PC-3 (cell line): ENCODE measurements at regions not wholly inside any gene's neighbourhood (a gene's known extent, or its start where the extent isn't known, plus 50 kb on each side); places are given as distances from the start of the nearest gene placed in this dataset.
A peak's percentile ranks its signal among the peaks of the same experiment; 100 is the strongest.

ENCODE experiments used
- ATAC-seq: fragments of 200-7000 bp; cut with Tn5 transposase; 2 replicates; pipeline ENCODE4 v1.9.1; 2020; ENCODE audit warnings: mild to moderate bottlenecking, moderate library complexity
- BruUV-seq: library from RNA; stranded (reverse); fragments of 400-500 nt; replicated peaks from 2 replicates; lab custom pipeline; 2021; lab: Mats Ljungman, UMichigan
- CTCF ChIA-PET: fragments of 300-600 bp; sonication (Branson Sonifier 250); formaldehyde crosslinking; loops from one replicate; lab custom pipeline; 2022; ENCODE audit warnings: antibody characterized with exemption; lab: Charles Lee
- POLR2A ChIA-PET: fragments of 300-600 bp; sonication (Branson Sonifier 250); formaldehyde crosslinking; loops from one replicate; lab custom pipeline; 2022; ENCODE audit warnings: antibody characterized with exemption; ENCODE audit not compliant: unreplicated experiment; lab: Charles Lee
- DNase-seq: peaks from one replicate; pipeline ENCODE4 v3.0.0-alpha.2; 2015
- H2AFZ ChIP-seq: fragments of 300-600 bp; sonication (generic); 2 replicates; pipeline ENCODE4 v1.6.0; 2016; ENCODE audit warnings: antibody characterized with exemption, low read length
- H3F3A ChIP-seq: fragments of 300-600 bp; sonication (generic); one replicate; pipeline ENCODE4 v1.6.0; 2017; ENCODE audit warnings: antibody characterized with exemption, low read length, control low read depth, mild to moderate bottlenecking; ENCODE audit not compliant: unreplicated experiment
- H3K27ac ChIP-seq: fragments of 300-600 bp; sonication (generic); 2 replicates; pipeline ENCODE4 v1.5.1; 2016; ENCODE audit warnings: mild to moderate bottlenecking, low read length
- H3K27me3 ChIP-seq: fragments of 300-600 bp; sonication (generic); 2 replicates; pipeline ENCODE4 v1.6.1; 2016; ENCODE audit warnings: low read length, mixed read lengths
- H3K36me3 ChIP-seq: fragments of 300-600 bp; sonication (generic); 2 replicates; pipeline ENCODE4 v1.6.1; 2016; ENCODE audit warnings: low read depth, mixed run types, low read length, mixed read lengths
- H3K4me1 ChIP-seq: fragments of 300-600 bp; sonication (generic); 2 replicates; pipeline ENCODE4 v1.5.1; 2016; ENCODE audit warnings: low read length; ENCODE audit not compliant: insufficient read depth
- H3K4me2 ChIP-seq: fragments of 300-600 bp; sonication (generic); 2 replicates; pipeline ENCODE4 v1.6.0; 2016; ENCODE audit warnings: low read length
- H3K4me3 ChIP-seq: fragments of 300-600 bp; sonication (generic); 2 replicates; pipeline ENCODE4 v1.5.1; 2016; ENCODE audit warnings: mild to moderate bottlenecking, low read length, mixed read lengths
- H3K79me2 ChIP-seq: fragments of 300-600 bp; sonication (generic); 2 replicates; pipeline ENCODE4 v1.6.1; 2017; ENCODE audit warnings: low read length, mixed read lengths
- H3K9ac ChIP-seq: fragments of 300-600 bp; sonication (generic); 2 replicates; pipeline ENCODE4 v1.6.0; 2016; ENCODE audit warnings: mild to moderate bottlenecking, low read length
- H3K9me2 ChIP-seq: fragments of 300-600 bp; sonication (generic); replicated peaks from 2 replicates; pipeline ENCODE4 v1.6.1; 2016; ENCODE audit warnings: mixed run types, low read length, mixed read lengths
- H3K9me3 ChIP-seq: fragments of 300-600 bp; sonication (generic); 2 replicates; pipeline ENCODE4 v1.6.1; 2016; ENCODE audit warnings: low read length, mixed read lengths
- H4K20me1 ChIP-seq: fragments of 300-600 bp; sonication (generic); 2 replicates; pipeline ENCODE4 v1.6.1; 2016; ENCODE audit warnings: low read length, mixed read lengths
- CTCF ChIP-seq: fragments of 300-600 bp; sonication (generic); conservative IDR thresholded peaks from 2 replicates; pipeline ENCODE4 v1.5.1; 2017; ENCODE audit warnings: antibody characterized with exemption, low read depth, mild to moderate bottlenecking, low read length
- EZH2 ChIP-seq: fragments of 300-600 bp; sonication (generic); IDR thresholded peaks from one replicate; pipeline ENCODE4 v1.6.1; 2017; ENCODE audit warnings: antibody characterized with exemption, mild to moderate bottlenecking, low read length; ENCODE audit not compliant: unreplicated experiment
- EZH2phosphoT487 ChIP-seq: fragments of 300-600 bp; sonication (generic); IDR thresholded peaks from 2 replicates; pipeline ENCODE4 v1.6.1; 2018; ENCODE audit warnings: mild to moderate bottlenecking, antibody characterized with exemption, low read length, borderline replicate concordance
- intact Hi-C: fragments of 100-400 bp; cut with micrococcal nuclease; formaldehyde crosslinking; loops from 2 replicates; pipeline ENCODE4 v1.9.0; 2023

- H3K36me3 ChIP-seq, result no peaks in the 10 kb centered on the region
- no peaks in the 10 kb centered on the region for H3F3A ChIP-seq
- ATAC-seq, result no peak
- intact Hi-C loops, result no loop called here
- no peak overlapping the region for H3K9ac ChIP-seq
- no peaks in the 10 kb centered on the region for H3K9me2 ChIP-seq
- no peaks in the 10 kb centered on the region for H3K79me2 ChIP-seq
- 0 out of 2 replicates have a peak, but pooled peaks cover 5% of the 10 kb centered on the region for H3K4me1 ChIP-seq
- H3K9me3 ChIP-seq, result no peaks in the 10 kb centered on the region
- CTCF ChIA-PET, result no interaction called here
- peak; percentile 2 for DNase-seq
- H2AFZ ChIP-seq, result no peak overlapping the region
- TF ChIP-seq EZH2phosphoT487 (no peak), CTCF (no peak), EZH2 (no peak)
- no TSS peak for BruUV-seq
- no peak overlapping the region for H3K4me2 ChIP-seq
- no peak overlapping the region for H3K4me3 ChIP-seq
- no peak overlapping the region for H3K27ac ChIP-seq
- no peaks in the 10 kb centered on the region for H3K27me3 ChIP-seq
- POLR2A ChIA-PET, result no interaction called here
- no peaks in the 10 kb centered on the region for H4K20me1 ChIP-seq
Observed at GRCh38 chr2:153388246-153388645, 90.3 kb downstream of the RPRM start.

- Histone ChIP-seq H3K9me3 (no peaks in the 10 kb centered on the region), H3K4me2 (no peak overlapping the region), H3K36me3 (no peaks in the 10 kb centered on the region), H2AFZ (no peak overlapping the region), H3K4me3 (no peak overlapping the region), H3K9ac (no peak overlapping the region), H3F3A (no peaks in the 10 kb centered on the region), H4K20me1 (no peaks in the 10 kb centered on the region), H3K4me1 (0 out of 2 replicates have a peak, but pooled peaks cover 5% of the 10 kb centered on the region), H3K27ac (no peak overlapping the region), H3K27me3 (no peaks in the 10 kb centered on the region), H3K9me2 (no peaks in the 10 kb centered on the region), H3K79me2 (no peaks in the 10 kb centered on the region)
- ChIA-PET CTCF (no interaction called here), POLR2A (no interaction called here)
- TF ChIP-seq CTCF (no peak), EZH2phosphoT487 (no peak), EZH2 (no peak)
- ATAC-seq (no peak), DNase-seq (no peak)
- BruUV-seq, result no TSS peak
- intact Hi-C loops, result no loop called here
Observed at GRCh38 chr2:153387203-153387602, 91.4 kb downstream of the RPRM start.

GRCh38 chr2:153386481-153386897 is 92.1 kb downstream of the RPRM start:
- no peaks in the 10 kb centered on the region for H3K36me3 ChIP-seq
- 0 out of 2 replicates have a peak overlapping the region, but pooled peaks have one; percentile 3 for H3K4me2 ChIP-seq
- no peak overlapping the region for H3K27ac ChIP-seq
- no peak overlapping the region for H2AFZ ChIP-seq
- no peaks in the 10 kb centered on the region for H4K20me1 ChIP-seq
- H3K9me2 ChIP-seq, result no peaks in the 10 kb centered on the region
- H3K4me3 ChIP-seq, result no peak overlapping the region
- CTCF ChIA-PET, result no interaction called here
- no TSS peak for BruUV-seq
- no peaks in the 10 kb centered on the region for H3F3A ChIP-seq
- no peaks in the 10 kb centered on the region for H3K79me2 ChIP-seq
- POLR2A ChIA-PET, result no interaction called here
- no peak for TF ChIP-seq EZH2phosphoT487
- TF ChIP-seq EZH2, result no peak
- TF ChIP-seq CTCF, result no peak
- H3K27me3 ChIP-seq, result no peaks in the 10 kb centered on the region
- H3K9me3 ChIP-seq, result no peaks in the 10 kb centered on the region
- intact Hi-C loops, result no loop called here
- no peak for ATAC-seq
- DNase-seq, result peak; percentile 51
- no peak overlapping the region for H3K9ac ChIP-seq
- 0 out of 2 replicates have a peak, but pooled peaks cover 5% of the 10 kb centered on the region for H3K4me1 ChIP-seq
